ENCODE measurements at regions not wholly inside any gene's neighbourhood (a gene's known extent, or its start where the extent isn't known, plus 50 kb on each side); places are given as distances from the start of the nearest gene placed in this dataset.

DNA sequence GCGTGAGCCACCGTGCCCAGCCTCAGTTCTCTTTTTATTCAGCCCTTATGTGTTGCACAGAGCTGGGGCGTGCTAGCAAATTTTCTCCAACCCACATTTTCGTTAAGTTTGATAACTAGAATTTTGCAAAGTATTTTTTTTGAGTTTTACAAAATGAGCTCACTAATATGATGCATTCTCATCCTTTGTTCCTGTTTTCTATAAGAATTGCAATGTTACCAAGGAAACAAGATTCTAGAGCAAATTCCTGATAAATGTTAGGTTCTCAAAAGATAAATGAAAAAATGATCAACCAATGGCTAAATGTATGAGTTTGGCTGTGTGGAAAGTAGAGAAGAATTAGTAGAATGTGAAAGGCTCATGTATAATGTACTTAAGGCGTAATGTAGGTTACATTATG, 529.8 kb downstream of the MAFB start:
- TF ChIP-seq, protein P1, sequence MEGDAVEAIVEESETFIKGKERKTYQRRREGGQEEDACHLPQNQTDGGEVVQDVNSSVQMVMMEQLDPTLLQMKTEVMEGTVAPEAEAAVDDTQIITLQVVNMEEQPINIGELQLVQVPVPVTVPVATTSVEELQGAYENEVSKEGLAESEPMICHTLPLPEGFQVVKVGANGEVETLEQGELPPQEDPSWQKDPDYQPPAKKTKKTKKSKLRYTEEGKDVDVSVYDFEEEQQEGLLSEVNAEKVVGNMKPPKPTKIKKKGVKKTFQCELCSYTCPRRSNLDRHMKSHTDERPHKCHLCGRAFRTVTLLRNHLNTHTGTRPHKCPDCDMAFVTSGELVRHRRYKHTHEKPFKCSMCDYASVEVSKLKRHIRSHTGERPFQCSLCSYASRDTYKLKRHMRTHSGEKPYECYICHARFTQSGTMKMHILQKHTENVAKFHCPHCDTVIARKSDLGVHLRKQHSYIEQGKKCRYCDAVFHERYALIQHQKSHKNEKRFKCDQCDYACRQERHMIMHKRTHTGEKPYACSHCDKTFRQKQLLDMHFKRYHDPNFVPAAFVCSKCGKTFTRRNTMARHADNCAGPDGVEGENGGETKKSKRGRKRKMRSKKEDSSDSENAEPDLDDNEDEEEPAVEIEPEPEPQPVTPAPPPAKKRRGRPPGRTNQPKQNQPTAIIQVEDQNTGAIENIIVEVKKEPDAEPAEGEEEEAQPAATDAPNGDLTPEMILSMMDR (tag by site-specific recombination; IDR thresholded peaks at IDR 0.05), result no peak
- TF ChIP-seq SCRT1 (tag by site-specific recombination; IDR thresholded peaks at IDR 0.05; ENCODE audit: borderline replicate concordance) (no peak), ZNF776 (tag by site-specific recombination; IDR thresholded peaks at IDR 0.05; ENCODE audit: borderline replicate concordance) (no peak), ZNF785 (tag by site-specific recombination; IDR thresholded peaks at IDR 0.05) (no peak), ZNF473 (tag by site-specific recombination; IDR thresholded peaks at IDR 0.05) (no peak)

All from HEK293 (cell line).